AG08395 (cell line): ENCODE measurements at regions not wholly inside any gene's neighbourhood (a gene's known extent, or its start where the extent isn't known, plus 50 kb on each side); places are given as distances from the start of the nearest gene placed in this dataset.
"Not testable (repeated sequence)": the region's sequence is repeated elsewhere in the genome, so short reads cannot be mapped to it uniquely, and the experiment has no call there.

Source experiments
- DNase-seq: peaks from one replicate; pipeline ENCODE4 v3.0.0; 2012; ENCODE audit warnings: mixed read lengths, low spot score

DNA sequence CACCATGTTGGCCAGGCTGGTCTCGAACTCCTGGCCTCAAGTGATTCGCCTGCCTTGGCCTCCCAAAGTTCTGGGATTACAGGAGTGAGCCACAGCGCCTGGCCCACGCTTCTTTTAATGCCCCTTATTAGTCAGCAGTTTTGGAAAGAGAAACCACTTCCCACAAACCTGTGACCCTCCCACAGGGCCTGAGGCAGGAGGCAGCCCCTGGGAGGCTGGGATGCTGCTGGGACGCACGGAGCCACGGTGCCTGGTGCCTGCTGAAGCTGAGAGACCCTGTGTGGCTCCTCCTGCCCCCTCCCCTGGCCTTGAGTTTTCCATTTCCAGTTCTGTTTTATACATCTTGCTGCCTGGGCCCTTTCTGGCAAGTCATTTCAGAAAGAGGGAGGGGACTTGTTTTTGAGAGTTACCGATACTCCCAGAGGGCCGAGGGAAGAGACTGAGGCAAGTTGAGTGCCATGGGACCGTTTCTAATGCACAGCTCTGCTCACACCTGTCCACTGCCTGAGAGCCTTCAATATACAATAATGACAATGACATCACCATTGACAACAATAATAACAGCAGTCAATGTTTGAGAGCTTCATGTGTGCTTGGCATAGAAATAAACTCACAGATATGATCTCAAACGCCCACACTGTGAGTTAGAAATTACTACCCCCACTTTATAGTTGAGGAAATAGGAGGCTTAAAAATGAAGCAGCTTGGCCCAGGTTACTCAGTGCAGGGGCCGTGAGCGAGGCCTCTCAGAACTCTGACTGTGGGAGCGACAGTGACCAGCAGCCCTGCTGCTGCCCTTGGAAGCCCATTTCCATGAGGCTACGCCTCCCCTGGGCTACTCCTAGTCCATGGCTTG lies 78.1 kb upstream of the YWHAQ start:
- DNase-seq, result no peak

DNA sequence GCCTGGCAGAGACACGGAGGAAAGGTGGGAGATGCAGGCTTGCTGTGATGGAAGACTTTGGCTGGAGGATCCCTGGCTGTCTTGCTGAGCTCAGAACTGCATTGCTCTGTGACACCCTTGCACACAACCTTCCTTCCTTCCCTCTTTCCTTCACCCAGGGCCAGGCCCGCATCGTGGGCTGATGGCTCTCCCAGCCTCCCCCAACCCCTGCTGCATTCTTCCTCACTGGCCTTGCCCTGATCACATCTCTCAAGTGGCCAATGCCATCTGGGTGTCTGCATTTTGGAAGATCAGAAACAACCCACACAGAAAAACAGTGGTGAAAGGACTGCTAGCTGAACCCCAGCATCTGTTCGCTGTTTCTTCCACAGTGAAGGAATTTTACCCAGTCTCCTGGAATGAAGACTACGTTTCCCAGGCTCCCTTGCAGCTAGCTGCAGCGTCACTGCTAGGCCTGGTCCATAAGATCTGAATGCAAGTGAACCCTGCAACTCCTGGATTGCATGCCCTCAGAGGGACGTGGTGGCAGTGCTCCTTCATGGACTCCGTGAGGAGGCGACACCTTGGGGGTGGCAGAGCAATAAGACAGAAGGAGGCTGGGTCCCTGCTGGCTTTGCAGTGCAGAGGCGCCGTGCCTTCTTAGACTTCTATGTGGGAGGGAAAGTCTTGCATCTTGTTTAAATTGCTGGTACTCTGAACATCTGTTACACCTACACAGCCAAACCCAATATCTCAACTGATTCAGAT lies 78.9 kb upstream of the YWHAQ start:
- DNase-seq, result no peak

- DNase-seq, result no peak
Measured at GRCh38 chr2:9710311-9710710, 79.5 kb upstream of the YWHAQ start.

DNA sequence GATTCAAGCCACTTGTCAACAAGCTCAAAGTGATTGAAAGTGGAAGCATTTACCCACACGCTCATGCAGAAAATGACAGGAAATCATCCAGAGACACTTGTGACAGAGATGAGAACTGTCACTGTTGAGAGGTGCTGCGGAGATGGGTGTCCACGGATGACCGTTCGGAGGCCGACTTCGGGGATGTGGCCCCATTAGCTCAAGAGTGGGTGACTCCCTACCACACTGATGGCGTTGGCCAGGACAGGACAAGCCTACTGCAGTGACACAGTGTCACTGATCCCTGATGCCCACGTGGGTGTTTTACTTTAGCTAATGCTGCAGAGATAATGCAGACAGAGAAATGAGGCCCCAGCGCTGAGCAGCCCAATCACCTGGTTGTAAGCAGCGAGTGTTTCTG lies 81.5 kb upstream of the YWHAQ start:
- DNase-seq, result no peak

DNA sequence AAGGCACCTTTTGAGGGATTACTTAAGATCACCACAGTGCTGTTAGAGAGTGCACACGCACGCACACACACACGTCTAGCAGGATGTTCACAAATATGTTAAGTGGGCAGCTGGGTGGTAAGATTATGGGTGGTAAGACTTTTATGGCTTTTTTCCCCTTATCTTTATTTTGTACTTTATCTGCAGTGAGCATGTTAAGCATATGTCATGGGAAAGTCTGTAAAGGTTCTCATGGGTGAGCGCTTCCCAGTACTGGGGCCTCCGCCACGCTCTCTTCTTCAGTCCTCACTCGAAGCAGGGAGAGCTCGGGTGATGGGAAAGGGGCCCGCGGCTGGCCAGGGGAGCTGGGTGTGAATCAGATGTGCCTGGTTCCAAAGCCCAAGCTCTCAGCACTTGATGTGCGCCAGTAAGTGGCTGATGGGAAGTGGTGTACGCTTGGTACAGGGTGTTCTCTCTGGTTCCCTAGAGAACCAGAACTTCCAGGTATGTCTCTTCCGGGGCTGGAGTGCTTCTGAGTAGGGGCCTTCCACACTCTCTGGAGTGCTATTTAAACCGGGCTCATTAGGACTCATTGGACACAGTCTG lies 83.9 kb upstream of the YWHAQ start:
- no peak for DNase-seq

DNA sequence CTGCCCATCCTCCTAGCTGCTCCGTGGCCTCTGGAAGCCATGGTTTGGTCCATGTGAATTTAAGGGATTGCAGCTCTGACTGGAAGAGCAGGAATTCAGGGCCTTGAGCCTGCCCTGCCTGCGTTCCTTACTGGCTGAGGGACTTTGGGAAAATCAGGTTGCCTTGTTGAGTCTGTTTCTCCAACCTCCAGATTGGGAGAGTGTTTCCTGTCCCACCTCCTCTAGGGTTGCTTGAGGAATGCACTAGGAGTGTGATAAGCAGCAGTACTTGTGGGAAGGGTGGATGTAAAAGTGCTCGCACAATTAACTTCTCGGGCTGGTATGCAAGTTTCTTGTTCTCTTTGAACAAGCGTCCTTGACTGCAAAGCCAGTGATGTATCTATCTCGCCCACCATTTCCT lies 84.4 kb upstream of the YWHAQ start:
- no peak for DNase-seq

GRCh38 chr2:9717886-9718451 lies 87.2 kb upstream of the YWHAQ start:
- DNase-seq, result no peak

DNA sequence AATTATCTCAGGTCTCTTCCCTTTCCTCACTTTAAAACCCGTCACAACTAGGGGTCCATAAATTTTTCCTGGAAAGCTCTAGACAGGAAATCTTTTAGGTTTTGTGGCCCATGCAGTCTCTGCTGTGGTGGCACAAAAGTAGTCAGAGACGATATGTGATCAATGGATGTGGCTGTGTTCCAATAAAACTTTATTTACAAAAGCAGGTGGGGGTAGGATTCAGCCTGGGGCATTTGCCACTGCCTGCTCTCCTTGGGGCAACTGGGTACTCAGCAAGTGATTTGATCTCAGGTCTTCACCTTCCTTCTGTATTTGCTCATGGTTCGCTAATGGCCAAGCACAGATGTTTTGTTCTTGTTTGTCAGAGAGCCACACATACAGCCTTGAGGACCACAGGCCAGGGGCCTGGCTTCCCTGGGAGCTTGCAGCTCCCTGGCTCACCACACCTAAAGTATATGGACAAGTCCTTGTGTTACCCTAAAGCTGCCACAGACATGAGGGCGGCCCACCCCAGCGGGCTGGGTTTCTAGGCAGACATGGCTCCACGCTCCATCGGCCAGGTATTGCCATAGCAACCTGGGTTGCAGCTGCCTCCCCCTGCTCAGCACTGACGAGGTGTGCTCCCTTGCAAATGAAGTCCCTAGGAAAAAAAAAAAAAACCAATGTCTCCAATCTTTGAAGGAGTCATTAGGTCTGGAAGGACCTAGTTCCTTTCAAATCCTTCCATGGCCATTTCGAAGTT lies 89.7 kb upstream of the YWHAQ start:
- DNase-seq, result no peak

- no peak for DNase-seq
Measured at GRCh38 chr2:9721344-9721743, 90.5 kb upstream of the YWHAQ start.

GRCh38 chr2:9722451-9722850 lies 91.7 kb upstream of the YWHAQ start:
- DNase-seq, result no peak

DNA sequence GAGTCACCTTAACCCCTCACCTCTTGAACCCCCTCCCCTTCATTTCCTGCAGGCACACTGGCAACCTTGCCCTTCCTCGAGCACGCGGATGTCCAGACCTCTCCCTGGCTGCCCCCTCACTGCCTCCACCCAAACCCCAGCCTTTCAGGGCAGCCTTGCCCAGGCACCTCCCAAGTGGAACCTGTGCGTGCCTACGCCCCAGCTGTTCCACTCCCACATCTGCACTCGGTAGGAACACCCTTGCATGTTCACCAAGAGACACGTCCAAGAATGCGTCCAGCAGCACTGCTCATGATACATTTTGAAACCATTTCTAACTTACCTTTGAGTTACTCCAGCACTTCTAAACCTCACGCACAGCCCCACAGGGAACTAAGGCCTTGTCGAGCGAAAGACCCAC lies 93.8 kb upstream of the YWHAQ start:
- no peak for DNase-seq

DNA sequence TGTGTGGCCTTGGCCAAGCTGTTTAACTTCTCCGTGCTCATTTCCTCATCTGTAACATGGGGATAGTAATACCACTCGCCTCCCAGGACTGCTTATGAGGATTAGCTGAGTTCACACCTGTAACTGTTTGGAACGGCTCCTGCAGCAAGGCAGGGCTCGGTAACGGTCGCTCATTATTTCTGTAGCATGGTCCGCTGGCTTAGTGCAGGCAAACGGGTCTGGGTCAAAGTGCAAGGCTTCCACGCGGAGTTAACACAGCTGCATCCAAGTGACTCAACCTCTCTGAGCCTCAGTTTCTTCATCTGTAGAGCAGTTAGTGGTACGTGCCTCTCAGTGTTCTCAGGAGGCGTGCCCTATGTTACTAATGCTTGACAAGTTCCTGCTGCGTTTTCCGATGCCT lies 94.3 kb upstream of the YWHAQ start:
- no peak for DNase-seq

DNA sequence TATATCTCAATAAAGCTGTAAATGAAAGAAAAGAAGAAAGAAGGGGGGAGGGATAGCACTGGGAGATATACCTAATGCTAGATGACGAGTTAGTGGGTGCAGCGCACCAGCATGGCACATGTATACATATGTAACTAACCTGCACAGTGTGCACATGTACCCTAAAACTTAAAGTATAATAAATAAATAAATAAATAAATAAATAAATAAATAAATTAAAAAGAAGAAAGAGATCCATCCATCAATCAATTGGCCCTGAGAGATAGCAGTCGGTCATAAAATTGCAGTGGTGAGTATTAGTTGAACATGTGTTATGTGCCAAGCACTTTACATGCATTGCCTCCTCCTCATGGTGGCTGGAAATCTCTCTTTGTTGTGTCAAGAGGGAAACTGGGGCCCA lies 95.2 kb upstream of the YWHAQ start:
- not testable (repeated sequence) for DNase-seq

- DNase-seq, result not testable (repeated sequence)
Measured at GRCh38 chr2:9730523-9730922, 99.7 kb upstream of the YWHAQ start.

DNA sequence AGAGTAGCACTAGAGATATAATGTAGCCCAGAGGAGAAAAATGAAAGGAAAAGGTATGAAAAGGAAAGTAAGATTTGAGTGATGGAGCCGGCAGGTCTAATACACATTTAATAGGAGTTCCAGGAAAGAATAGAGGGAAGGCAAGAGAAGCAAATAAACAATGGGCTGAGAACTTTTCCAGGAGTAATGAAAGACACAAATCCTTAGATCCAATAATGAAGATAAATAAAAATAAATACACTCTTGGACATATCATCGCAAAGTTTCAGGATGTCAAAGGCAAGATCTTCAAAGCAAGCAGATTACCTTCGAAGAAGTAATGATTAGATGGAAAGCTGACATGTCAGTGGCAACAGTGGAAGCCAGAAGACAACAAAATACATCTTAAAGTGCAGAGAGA lies 102.0 kb upstream of the YWHAQ start:
- DNase-seq, result no peak

DNA sequence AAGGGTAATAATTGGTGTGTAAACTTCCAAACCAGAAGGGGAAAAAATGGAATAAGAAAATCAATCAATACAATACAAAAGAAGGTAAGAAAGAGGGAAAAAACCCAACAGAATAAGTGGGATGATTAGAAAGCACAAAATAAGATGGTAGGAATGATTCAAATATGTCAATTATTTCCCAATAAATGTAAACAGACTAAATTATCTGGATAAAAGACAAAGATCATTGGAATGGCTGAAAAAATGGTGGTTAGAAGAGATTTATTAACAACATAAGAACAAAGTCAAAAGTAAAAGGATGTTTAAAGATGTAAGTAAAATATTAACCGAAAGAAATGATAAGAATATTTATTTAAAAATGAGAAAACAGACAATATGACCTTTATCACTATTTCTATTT lies 103.5 kb upstream of the YWHAQ start:
- DNase-seq, result no peak

GRCh38 chr2:9735335-9735734 lies 104.5 kb upstream of the YWHAQ start:
- DNase-seq, result no peak

- no peak for DNase-seq
Measured at GRCh38 chr2:9736021-9736420, 105.2 kb upstream of the YWHAQ start.

DNA sequence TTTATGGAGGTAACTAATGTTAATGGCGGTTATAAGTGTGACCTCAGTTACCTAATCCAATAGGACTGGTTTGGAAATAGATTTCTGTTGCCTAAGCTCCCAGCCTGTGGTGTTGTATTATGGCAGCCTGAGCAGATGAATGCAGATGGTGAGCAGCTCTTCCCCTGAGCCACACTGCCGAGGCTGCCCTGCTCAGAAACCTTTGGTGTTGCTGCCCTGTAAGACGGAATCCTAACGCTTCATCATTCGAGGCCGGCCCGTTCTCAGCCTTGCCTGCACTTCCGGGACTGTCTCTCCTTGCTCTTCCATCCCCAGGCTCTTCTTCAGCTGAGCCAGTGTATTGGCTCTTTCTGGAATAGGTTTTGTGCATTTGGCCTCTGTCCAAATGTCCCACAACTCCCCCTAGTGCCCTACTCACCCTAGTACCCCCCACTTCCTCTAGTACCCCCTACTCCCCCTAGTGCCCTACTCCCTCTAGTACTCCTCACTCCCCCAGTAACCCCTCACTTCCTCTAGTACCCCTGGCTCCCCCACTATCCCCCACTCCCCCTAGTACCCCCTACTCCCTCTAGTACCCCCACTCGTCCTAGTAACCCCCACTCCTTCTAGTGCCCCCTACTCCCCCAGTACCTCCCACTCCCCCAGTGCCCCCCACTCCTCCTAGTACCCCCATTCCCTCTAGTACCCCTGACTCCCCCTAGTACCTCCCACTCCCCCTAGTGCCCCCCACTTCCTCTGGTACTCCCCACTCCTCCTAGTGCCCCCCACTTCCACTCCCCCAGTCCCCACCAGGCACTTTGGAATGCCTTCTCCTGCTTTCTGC lies 106.0 kb upstream of the TAF1B start:
- DNase-seq, result peak; percentile 66

GRCh38 chr2:9738062-9738461 lies 105.2 kb upstream of the TAF1B start:
- DNase-seq, result no peak
